Mammary epithelial cell (primary cell): ENCODE measurements at regions not wholly inside any gene's neighbourhood (a gene's known extent, or its start where the extent isn't known, plus 50 kb on each side); places are given as distances from the start of the nearest gene placed in this dataset.

Source experiments
- CTCF ChIP-seq, 2 donors: IDR thresholded peaks in 1 of 2; conservative IDR thresholded peaks in 1 of 2; 2 replicates each; pipeline ENCODE4 v1.5.1; 2011 to 2012; ENCODE audit warnings: inconsistent platforms in 2 of 2, low read length in 2 of 2, mild to moderate bottlenecking in 2 of 2, control low read depth in 1 of 2, low read depth in 1 of 2; ENCODE audit not compliant: insufficient read depth in 1 of 2; ENCODE audit errors: extremely low read depth in 1 of 2
- EZH2 ChIP-seq: IDR thresholded peaks from 2 replicates; pipeline ENCODE4 v1.6.1; 2012; ENCODE audit warnings: low read length, inconsistent platforms, borderline replicate concordance

GRCh38 chr2:47256416-47257087, 80.2 kb upstream of the CALM2 start:
- TF ChIP-seq CTCF (conservative IDR thresholded peaks at IDR 0.05 in 1 of 2, IDR thresholded peaks at IDR 0.05 in 1 of 2; ENCODE audit: extremely low read depth in 1 of 2, insufficient read depth in 1 of 2, low read depth in 1 of 2, low read length in 2 of 2) (no peak), EZH2 (no peak)
